ENCODE measurements at regions not wholly inside any gene's neighbourhood (a gene's known extent, or its start where the extent isn't known, plus 50 kb on each side); places are given as distances from the start of the nearest gene placed in this dataset.
A peak's percentile ranks its signal among the peaks of the same experiment; 100 is the strongest.

DNA sequence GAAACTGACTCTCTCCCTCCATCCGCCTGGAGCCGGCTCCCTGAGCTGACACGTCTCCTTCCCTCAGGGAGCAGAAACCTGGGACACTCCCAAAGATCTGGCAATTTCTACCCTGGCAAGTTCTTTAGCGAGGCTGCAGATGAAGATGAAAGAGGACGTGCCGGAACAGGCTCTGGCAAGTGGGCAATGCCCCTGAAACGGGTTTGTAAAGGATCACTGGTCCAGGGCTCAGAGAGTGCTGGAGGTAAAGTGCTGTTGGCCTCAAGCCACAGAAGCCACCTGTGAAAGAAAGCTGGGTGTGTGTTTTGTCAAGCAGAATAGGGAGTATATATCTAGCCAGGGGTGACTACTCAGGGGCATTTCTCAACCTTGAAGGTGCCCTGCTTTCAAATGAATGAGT, 131.4 kb upstream of the ATP6AP2 start:
- no peak for DNase-seq

DNA sequence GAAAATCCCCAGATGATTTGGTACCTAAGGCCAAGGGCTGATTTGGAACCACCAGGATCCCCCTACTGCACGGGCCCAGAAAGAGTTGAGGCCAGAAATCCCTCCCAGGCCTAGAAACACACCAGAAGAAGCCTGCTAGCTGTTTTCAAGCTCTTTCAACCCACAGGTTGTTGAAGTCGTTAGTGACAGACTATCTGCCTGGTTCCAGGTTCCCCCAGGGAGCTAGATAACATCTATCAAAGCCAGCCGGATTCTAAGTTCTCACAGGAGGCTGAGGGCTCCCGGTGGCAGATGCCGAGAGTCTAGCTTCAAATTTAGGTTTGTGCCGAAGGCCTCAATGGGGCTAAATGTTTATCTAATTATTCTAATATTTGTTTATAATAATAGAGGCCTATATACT, 132.0 kb upstream of the ATP6AP2 start:
- no peak for DNase-seq

DNA sequence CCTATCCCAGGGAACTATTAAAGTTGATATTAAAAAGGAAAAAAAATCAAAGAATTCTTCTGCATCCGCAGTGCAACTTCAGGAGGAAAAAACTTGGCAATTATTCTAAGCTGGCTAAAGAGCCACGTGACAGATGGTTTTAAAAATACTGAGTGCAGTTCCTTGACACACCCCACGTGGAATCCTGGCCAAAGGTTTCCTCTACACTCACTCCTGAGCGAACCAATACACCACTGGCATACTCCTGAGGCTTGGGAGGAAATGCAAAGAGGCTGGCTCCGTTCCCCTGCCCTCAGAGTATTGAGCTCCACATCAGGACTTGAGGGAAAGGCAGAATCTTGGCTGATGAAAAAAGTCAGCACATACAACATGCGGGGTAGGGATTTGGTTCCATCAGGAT, 133.8 kb upstream of the ATP6AP2 start:
- no peak for DNase-seq

DNA sequence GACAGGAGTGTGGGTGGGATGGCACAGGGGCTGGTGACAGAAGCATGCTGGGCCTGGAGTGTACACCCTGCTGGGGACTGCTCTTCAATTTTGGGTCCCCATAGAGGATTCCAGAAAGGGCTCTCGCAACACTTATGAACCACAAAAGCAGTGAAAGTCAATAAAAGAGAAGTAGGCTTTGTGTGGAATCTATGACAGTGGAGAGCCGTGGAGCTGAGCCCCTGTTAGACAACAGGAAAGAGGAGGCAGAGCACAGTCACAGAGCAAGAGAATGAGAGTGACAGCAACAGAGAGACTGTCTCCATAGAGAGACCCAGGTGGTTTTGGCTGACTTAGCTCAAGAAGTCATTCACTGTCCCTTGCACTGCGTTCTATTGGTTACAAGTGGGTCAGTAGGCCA, 135.1 kb upstream of the ATP6AP2 start:
- no peak for DNase-seq

DNA sequence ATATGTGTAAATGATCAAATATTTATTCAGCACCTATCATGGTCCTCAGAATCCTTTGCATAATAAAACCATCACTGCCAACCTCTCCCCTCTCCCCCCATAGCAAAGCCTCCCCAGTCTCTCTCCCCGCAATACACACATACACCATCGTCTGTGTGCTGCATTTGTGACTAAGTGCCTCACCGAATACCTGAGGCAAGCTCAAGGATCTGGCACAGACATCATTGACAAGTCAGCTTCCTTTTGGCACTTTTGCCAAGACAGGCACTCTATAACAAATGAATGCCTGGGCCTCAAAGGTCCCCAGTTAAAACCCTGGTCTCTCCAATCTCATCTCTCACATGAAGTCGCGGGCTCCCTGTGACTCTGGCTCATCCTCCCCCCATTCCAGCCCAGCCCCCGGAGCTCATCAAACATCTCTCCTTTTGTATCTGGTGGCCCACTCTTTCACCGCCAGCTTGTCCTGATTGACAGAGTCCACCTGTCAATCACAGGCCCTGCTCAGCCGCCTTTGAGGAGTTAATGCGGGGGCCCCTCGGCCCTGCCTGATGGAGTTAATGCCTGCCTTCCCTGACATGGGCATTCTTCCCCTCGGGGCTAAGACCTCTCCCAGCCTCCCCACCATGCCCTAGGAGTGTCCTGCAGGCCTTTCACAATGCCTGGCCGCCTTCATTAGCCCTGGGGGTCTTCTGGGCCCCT, 135.8 kb upstream of the ATP6AP2 start:
- DNase-seq: no peak

DNA sequence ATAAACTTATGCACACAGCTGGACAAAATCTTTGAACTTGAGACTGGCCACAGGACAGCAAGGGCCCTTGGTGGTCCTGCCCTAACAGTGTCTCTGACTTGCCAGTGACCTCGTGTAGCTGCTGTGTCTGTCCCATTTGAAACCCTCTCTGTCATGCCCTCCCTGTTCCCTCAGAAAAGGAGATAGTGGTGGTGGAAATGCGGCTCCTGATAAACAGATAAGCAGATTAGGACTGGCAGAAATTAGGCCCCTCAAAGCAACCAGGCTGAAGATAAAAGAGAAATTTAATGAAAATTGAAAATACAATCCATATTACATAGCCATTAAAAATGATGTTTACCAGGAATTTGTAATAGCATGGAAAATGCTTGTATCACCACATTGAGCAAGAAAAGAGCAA, 136.6 kb upstream of the ATP6AP2 start:
- DNase-seq: no peak

DNA sequence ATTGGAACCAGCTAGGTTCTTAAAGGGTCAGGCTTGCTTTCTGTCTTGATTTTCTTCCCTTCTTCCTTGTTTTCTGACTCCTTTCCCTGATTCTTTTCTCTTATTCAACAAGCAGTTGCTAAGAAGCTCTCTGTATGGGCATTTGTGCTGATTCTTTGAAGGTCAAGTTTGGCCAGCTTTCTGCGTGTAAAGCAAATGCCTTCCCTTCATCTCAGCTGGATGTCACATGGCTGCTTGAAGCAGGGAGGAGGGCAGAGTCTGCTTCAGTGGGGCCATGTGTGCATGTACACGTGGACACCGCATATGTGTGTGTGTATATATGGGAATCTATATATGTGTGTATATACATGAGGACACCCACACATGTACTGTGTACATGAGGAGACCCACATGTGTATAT, 139.9 kb upstream of the ATP6AP2 start:
- DNase-seq: no peak

DNA sequence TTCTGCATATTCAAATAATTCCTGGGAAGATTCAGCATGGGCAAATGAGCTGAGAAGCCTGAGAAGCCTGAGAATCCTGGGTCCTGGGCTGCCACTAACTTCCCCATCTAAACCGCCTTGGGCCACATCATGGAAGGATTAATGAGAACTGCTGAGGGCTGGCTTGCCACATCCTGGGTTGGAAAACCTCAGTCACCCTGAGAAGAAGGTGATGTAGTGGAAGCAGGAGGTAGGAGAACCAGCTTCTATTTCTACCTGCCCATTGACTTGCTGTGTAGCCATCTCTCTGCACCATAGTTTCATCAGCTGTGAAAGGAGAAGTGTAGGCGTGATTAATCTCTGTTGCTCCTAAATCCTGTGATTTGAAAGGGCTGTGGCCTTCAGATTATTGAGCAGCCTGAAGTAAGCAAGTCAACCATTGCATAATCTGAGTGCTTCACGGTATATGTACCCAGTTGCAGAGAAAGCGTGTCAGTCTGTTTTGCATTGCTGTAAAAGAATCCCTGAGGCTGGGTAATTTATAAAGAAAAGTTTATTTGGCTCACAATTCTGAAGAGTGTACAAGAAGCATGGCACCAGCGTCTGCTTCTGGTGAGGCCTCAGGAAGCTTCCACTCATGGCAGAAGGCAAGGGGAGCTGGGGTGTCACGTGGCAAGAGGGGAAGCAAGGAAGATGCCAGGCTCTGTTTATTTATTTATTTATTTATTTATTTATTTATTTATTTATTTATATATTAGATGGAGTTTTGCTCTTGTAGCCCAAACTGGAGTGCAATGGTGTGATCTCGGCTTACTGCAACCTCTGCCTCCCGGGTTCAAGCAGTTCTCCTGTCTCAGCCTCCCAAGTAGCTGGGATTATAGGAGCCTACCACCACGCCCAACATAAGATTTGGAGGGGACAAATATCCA, 140.9 kb upstream of the ATP6AP2 start:
- DNase-seq: no peak

DNA sequence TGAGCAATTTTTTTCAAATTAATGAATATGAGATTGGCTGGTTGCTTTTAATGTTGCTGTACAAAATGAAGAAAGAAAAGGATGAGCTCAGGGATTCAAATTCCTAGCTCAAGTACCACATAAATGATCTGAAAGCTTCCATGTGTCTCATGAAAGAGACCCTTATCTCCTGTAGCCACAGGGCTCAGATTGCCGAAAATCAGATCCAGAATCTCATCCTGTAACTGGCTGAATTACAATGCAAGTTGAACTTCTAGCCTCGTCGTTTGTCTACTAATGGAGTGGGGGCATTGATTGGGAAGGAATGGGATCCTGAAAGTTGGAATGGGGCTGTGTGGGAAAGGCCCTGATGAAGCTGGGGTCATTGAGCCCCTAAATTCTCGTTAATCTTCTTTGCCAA, 143.4 kb upstream of the ATP6AP2 start:
- no peak for DNase-seq

DNA sequence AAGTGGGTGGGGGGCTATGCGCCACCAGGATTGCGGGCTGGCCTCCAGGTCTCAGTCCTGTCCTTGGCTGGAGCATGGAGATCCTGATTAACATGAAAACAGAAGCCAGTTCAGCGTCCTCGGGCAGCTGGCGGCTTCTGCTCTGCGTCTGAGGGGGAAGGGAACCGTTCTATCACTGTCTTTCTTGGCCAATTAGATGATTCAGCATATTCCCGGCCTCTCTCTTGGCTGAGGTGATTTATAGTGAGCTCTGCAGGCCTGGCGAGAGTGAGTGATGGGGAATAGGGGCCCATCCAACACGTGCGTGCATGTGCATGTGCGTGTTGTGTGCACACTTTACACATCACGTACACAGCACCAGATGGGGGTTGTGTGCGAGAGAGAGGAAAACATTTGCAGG, 145.8 kb upstream of the ATP6AP2 start:
- no peak for DNase-seq

DNA sequence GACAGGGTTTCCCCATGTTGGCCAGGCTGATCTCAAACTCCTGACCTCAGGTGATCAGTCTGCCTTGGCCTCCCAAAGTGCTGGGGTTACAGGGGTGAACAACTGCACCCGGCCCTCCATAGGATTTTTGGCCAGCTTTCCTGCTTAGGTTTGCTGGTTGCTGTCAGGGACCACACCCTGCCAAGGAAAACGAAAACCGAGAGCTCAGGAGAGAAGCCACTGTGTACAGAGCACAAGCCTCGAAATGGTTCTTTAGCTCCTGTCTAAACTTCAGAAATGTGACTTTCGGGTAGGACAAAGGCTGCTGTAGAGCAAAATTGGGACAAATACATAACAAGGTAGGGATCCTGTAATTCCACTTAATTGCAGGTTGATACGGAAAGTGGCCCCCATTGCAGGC, 146.3 kb upstream of the ATP6AP2 start:
- no peak for DNase-seq

DNA sequence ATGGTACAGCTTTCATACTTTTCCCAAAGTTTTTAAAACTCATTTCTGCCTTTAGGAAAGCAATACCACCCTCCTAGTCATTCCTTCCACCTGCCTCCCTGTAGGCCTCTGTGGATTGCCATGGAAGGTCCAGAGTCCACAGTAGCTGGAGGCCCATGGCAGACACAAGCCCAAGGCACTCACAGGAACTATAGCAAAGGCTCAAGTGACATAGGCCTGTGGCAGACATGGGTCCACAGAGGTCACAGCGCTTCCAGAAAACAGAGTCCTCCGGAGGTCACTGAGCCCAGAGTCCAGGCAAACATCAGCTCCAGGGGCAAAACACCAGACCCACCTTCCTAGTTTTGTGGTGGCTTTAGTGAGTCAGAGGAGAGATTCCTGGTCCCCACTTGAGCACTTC, 147.6 kb upstream of the ATP6AP2 start:
- DNase-seq: no peak

DNA sequence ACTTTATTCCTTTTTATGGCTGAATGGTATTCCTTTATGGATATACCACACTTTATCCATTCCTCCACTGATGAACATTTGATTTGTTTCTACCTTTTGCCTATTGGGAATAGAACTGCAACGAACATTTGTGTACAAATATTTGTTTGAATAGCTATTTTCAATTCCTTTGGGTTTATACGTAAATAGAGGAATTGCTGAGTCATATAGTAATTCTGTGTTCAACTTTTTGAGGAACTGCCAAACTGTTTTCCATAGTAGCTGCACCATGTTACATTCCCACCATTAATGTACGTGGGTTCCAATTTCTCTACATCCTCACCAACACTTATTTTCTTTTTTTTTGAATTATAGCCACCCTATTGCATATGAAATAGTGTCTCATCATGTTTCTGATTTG, 156.5 kb upstream of the ATP6AP2 start:
- no peak for DNase-seq

DNA sequence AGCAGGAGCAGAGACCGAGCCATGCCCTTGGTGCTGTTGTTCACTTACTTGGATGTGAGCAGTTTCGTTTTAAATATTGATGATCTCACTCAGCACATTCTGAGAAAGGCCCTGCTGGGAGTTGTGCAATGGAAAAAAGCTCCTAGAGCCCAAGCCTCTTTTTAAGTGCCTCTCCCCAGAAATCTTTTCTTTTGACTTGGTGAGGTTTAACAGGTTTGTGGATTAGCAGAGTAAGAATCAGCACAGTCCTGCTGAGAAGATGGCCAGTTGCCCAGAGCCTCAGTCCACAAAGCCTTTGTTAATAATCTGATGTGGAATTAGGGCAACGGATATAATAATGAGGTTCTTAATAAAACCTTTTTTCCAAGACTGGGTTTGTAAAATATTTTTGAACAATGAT, 157.5 kb upstream of the ATP6AP2 start:
- DNase-seq: no peak

DNA sequence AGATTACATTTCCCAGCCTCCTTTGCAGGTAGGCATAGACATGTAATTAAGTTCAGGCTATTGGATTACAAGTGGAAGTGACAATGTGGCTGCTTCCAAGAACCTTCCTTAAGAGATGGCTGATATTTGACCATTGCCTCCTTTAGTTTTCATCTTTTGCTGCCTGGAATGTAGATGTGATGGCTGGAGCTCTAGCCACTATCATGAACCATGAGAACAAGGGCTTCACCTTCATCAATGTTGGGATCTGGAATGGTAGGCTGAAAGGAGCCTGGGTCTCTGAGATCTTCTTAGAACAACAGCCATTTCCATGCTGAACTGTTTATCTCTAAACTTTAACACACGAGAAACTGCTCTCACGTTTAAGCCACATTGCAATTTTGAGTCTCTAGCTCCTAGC, 158.7 kb upstream of the ATP6AP2 start:
- no peak for DNase-seq

DNA sequence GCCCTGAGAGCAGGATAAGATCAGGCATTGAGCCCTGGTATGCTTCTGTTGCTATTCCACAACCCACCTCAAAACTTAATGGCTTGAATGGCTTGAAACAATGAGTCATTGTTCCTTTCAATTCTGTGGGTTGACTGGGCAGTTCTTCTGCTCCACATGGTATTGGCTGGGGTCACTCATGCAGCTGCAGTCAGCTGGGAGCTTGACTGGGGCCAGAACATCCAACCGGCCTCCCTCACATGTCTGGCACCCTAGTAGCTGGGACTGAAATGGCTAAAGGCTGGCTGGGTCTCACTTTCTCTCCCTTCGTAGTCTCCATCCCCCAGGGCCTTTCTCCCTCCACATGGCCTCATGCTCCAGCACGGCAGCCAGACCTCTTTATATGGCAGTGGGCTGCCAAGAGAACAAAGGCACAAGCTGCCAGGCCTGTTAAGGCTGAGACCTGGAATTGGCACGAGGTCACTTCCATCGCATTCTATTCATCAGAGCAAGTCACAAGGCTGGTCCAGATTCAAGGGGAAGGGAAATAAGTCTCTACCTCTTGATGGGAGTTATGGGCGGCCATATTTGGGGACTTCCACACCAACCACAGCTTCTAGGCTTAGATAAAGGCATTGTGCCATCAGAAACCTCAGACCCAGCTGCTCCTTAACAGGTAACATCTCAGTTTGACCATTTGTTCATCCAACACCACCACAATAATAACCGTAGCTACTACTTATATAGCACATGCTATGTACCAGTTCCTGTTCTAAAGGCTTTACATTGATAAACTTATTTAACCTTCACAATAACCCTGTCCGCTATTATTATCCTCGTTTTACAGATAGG, 159.7 kb upstream of the ATP6AP2 start:
- DNase-seq: no peak

DNA sequence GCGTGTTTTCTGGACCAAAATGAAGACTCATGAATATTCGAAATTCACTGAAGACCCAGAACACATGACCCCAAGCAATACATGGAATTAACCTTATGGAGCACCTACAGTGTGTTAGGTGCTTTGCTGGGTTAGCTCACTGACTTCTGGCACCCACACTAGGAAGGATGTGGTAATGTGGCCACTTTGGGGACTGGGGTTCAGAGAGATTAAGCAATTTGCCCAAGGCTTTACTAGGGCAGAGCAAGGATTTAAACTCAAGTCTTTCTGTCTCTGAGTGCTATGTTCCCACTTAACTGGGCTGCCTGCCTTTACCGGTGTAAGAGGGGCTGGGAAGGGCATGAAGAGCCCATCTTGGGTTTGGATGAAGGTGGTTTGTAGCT, 162.0 kb upstream of the ATP6AP2 start:
- DNase-seq: peak; percentile 28

DNA sequence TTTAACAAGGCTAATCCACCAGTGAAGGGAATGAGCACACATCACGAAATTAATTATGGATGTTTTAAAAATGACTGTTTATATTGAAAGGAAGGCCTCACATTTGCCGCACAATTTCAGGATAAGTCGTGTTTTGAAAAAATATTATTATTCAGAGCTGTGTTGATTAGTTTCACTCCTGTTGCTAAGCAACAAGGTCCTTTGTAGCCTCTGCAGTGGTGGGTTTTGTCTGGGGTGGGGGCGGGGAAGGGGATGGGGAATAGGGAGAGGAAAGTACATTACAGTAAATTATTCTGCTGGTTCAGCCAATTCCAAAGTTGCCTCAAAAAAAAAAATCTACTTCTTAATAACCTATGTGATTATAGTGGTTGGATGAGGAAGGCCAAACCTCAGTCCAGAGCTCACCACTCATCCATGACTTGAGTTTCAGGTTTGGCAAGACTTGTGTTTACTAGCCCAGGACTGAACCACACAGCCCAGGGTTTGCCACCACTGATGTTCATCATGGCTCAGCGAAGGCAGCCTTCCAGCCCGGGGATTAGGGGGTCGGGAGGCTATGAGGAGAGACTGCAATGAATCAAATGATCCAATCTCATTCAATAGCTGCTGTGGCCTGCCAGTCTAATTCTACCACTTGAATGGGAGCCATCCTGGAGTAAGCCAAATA, 162.5 kb upstream of the ATP6AP2 start:
- DNase-seq: no peak

DNA sequence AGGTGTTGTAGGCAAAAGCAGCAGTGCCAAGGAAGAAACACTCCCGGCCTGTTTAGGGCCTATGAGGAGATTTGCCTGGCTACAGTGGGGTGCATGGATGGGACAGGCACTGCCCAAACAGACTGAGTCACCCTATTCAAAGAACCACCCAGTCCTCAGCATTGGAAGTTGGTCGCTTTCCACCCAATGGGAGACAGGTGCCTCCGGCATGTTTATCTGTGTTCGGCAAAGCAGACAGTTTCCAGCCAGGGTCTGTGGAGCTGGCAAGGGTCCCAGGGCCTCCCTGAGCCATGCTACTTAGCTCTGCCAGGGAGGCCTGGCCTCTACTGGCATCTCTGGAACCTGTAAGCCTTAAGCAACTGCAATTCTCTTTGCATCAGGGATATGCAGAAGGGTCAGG, 165.1 kb upstream of the ATP6AP2 start:
- no peak for DNase-seq

DNA sequence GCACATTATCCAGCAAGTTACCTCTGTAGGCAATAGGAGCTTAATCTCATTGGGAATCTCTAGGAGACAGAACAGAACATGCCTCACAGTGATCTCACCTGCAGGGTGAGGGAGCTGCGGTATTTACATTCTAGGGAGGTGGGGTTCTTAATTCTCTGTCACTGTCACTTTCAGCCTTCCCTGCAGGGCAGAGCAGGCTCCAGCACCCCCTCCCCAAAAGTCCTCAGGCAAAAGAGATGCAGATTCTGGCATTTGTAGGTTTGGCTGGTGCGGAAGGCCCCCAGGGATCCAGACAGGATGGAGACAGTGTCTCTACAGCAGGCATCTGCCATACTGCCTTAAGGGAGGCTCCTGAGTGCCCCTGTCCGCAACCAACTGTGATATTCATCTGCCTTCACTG, 166.4 kb upstream of the ATP6AP2 start:
- DNase-seq: no peak

DNA sequence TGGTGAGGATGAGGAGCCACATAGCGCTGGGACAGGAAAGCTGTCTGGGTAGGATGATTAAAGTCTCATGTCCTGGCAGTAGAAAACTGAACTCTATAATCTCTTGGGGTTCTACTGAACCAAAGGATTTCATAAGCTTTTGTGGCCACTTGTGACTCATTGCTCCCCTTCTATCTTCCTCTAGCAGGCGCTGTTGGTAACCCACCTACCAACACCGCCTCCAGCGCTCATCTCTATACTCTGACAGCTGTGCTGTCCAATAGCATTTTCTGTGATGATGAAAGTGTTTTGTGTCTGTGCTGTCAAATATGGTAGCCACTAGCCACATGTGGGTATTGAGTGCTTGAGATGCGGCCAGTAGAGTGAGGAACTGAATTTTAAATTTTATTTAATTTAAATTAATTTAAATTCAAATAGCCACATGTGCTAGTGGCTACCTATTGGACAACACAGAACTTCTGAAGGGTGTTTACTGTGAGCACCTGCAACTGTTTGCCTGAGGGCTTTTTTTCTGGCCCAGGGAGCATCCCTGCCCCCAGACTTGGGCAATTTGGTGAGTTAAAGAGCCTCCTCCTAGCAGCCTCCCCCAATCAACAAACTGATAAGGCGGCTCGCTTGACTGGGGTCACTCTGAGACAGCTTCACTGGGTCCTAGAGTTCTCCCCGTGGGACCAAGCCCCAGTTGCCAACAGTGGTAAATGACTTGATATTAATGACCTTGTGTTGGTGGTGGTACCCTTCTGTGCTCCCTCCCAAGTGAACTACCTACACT, 169.2 kb upstream of the ATP6AP2 start:
- no peak for DNase-seq

DNA sequence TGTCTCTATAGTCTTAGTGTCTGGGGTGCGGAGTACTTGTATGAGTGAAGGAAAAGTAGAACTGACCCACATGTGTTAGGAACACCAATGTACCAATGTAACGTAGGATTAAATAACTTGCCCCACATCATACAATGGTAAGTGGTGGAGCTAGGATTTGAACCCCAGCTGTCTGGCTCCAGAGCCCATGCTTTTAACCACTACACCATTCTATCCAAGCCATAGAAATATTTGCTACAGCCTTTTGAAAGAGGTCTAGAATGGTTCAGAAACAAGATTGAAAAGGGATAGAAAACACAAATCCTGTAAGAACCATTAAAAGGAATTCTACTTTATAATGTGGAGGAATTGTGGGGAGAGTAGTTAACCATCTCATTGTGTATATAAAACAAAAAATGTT, 169.9 kb upstream of the ATP6AP2 start:
- DNase-seq: no peak
